GM23338 (cell line): ENCODE measurements at regions not wholly inside any gene's neighbourhood (a gene's known extent, or its start where the extent isn't known, plus 50 kb on each side); places are given as distances from the start of the nearest gene placed in this dataset.

Experiments
- ATAC-seq: fragments of 200-7000 bp; cut with Tn5 transposase; 3 replicates; pipeline ENCODE4 v1.9.1; 2020
- DNase-seq: peaks from one replicate; pipeline ENCODE4 v3.0.0-alpha.2; 2015; ENCODE audit warnings: low spot score
- H2AFZ ChIP-seq: fragments of 200-600 bp; sonication (generic); 2 replicates; pipeline ENCODE4 v1.8.0; 2016; ENCODE audit warnings: antibody characterized with exemption, mild to moderate bottlenecking, moderate library complexity
- H3F3A ChIP-seq: fragments of 200-600 bp; sonication (generic); replicated peaks from 2 replicates; pipeline ENCODE4 v1.8.0; 2017; ENCODE audit warnings: antibody characterized with exemption, mixed run types, low read depth
- H3K27ac ChIP-seq: fragments of 200-600 bp; sonication (generic); 2 replicates; pipeline ENCODE4 v1.6.1; 2016; ENCODE audit warnings: low read depth
- H3K27me3 ChIP-seq: fragments of 200-600 bp; sonication (generic); 2 replicates; pipeline ENCODE4 v1.8.0; 2016; ENCODE audit warnings: mild to moderate bottlenecking, mixed run types, moderate library complexity; ENCODE audit not compliant: insufficient read depth
- H3K36me3 ChIP-seq: fragments of 200-600 bp; sonication (generic); 2 replicates; pipeline ENCODE4 v1.8.0; 2016; ENCODE audit warnings: mild to moderate bottlenecking; ENCODE audit not compliant: insufficient read depth
- H3K4me1 ChIP-seq: fragments of 200-600 bp; sonication (generic); 2 replicates; pipeline ENCODE4 v1.8.0; 2016; ENCODE audit warnings: mild to moderate bottlenecking, moderate library complexity; ENCODE audit not compliant: insufficient read depth
- H3K4me2 ChIP-seq: fragments of 200-600 bp; sonication (generic); 2 replicates; pipeline ENCODE4 v1.7.1; 2017; ENCODE audit warnings: mixed run types
- H3K4me3 ChIP-seq: fragments of 200-600 bp; sonication (generic); 2 replicates; pipeline ENCODE4 v1.6.1; 2016; ENCODE audit warnings: mixed run types
- H3K79me2 ChIP-seq: fragments of 200-600 bp; sonication (generic); replicated peaks from 2 replicates; pipeline ENCODE4 v1.8.0; 2017; ENCODE audit warnings: mild to moderate bottlenecking; ENCODE audit not compliant: insufficient read depth
- H3K9me2 ChIP-seq: fragments of 200-600 bp; sonication (generic); 2 replicates; pipeline ENCODE4 v1.8.0; 2017; ENCODE audit not compliant: insufficient read depth
- H4K20me1 ChIP-seq: fragments of 200-600 bp; sonication (generic); replicated peaks from 2 replicates; pipeline ENCODE4 v1.8.0; 2017; ENCODE audit warnings: mild to moderate bottlenecking; ENCODE audit not compliant: insufficient read depth
- H3K27ac Mint-ChIP-seq: 2 replicates; pipeline ENCODE4 v1.8.0; 2020; ENCODE audit warnings: inconsistent platforms, mild to moderate bottlenecking, moderate library complexity, mixed read lengths
- H3K27me3 Mint-ChIP-seq: 3 replicates; pipeline ENCODE4 v1.8.0; 2022; ENCODE audit warnings: low read depth, mild to moderate bottlenecking, moderate library complexity, mixed read lengths, inconsistent platforms; ENCODE audit not compliant: insufficient read depth, poor library complexity
- H3K36me3 Mint-ChIP-seq: 3 replicates; pipeline ENCODE4 v1.8.0; 2021; ENCODE audit warnings: low read depth, mild to moderate bottlenecking, inconsistent platforms, moderate library complexity, mixed read lengths
- H3K4me1 Mint-ChIP-seq: 3 replicates; pipeline ENCODE4 v1.8.0; 2020; ENCODE audit warnings: mild to moderate bottlenecking, inconsistent platforms, mixed read lengths
- H3K4me3 Mint-ChIP-seq: 3 replicates; pipeline ENCODE4 v1.8.0; 2021; ENCODE audit warnings: moderate library complexity, mild to moderate bottlenecking, inconsistent platforms, mixed read lengths
- H3K9me3 Mint-ChIP-seq: 3 replicates; pipeline ENCODE4 v1.8.0; 2020; ENCODE audit warnings: moderate library complexity, mild to moderate bottlenecking, inconsistent platforms, mixed read lengths
- CREB1 ChIP-seq: fragments of 250-450 bp; sonication (Bioruptor Pico); IDR thresholded peaks from 2 replicates; pipeline ENCODE4 v1.5.0; 2020; ENCODE audit warnings: low read depth, mild to moderate bottlenecking, moderate library complexity
- EZH2 ChIP-seq: fragments of 200-600 bp; sonication (generic); IDR thresholded peaks from one replicate; pipeline ENCODE4 v1.8.0; 2017; ENCODE audit warnings: antibody characterized with exemption, mild to moderate bottlenecking, low read depth; ENCODE audit not compliant: unreplicated experiment
- EZH2phosphoT487 ChIP-seq: fragments of 200-600 bp; sonication (generic); IDR thresholded peaks from one replicate; pipeline ENCODE4 v1.8.1; 2018; ENCODE audit warnings: antibody characterized with exemption; ENCODE audit not compliant: unreplicated experiment
- NANOG ChIP-seq: IDR thresholded peaks from 2 replicates; pipeline ENCODE4 v1.6.1; 2016; ENCODE audit warnings: antibody characterized with exemption, borderline replicate concordance
- POLR2AphosphoS5 ChIP-seq: IDR thresholded peaks from 2 replicates; pipeline ENCODE4 v1.6.1; 2016; ENCODE audit warnings: antibody characterized with exemption, low read depth
- ZNF114 ChIP-seq: fragments of 250-450 bp; sonication (Bioruptor Pico); IDR thresholded peaks from 2 replicates; pipeline ENCODE4 v1.5.0; 2020; ENCODE audit warnings: mild to moderate bottlenecking, moderate library complexity
- ZNF331 ChIP-seq: fragments of 250-450 bp; sonication (Bioruptor Pico); IDR thresholded peaks from 2 replicates; pipeline ENCODE4 v1.5.0; 2020; ENCODE audit warnings: low read depth, mild to moderate bottlenecking, moderate library complexity
- ZNF462 ChIP-seq: fragments of 250-450 bp; sonication (Bioruptor Pico); IDR thresholded peaks from 2 replicates; pipeline ENCODE4 v1.5.0; 2020; ENCODE audit warnings: mild to moderate bottlenecking, moderate library complexity
- TF ChIP-seq, protein P1 (sequence below), 2 experiments: fragments of 200-600 bp in 1 of 2; sonication (generic) in 1 of 2; conservative IDR thresholded peaks; 2 replicates each; pipeline versions ENCODE4 v1.5.1 to v1.6.1; 2016 to 2017; ENCODE audit warnings: antibody characterized with exemption in 2 of 2, low read depth in 2 of 2, mild to moderate bottlenecking in 2 of 2, moderate library complexity in 1 of 2
- TF ChIP-seq, protein P2 (sequence below): IDR thresholded peaks from 2 replicates; pipeline ENCODE4 v1.6.1; 2016; ENCODE audit warnings: antibody characterized with exemption
- TF ChIP-seq, protein P3 (sequence below): IDR thresholded peaks from one replicate; pipeline ENCODE4 v1.6.1; 2018; ENCODE audit warnings: antibody characterized with exemption; ENCODE audit not compliant: unreplicated experiment

DNA sequence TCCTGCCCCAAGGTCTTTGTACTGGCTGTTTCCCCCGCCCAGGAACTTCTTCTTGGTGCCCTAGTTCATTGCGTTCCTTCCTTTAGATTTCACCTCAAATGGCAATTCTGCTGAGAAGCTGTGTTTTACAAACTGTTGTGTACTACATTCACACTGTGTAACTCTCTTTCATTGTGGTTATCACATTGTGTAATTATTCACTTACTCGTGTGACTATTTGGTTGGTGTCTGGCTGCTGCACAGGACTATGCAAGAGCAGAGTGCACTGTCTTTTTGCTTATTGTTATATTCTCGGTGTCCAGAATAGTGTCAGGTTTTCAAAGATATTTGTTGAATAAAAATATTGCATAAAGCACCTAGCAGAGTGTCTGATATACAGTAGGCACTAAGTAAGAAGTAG, 177.2 kb upstream of the PRICKLE1 start:
- Histone ChIP-seq H3K4me2 (no peak overlapping the region), H4K20me1 (no peaks in the 10 kb centered on the region), H3K27me3 (no peaks in the 10 kb centered on the region), H3F3A (no peaks in the 10 kb centered on the region), H3K4me3 (no peak overlapping the region), H3K36me3 (no peaks in the 10 kb centered on the region), H3K9me2 (peaks cover 11% of the 10 kb centered on the region; the same call in 1 of the 2 replicates), H3K4me1 (no peaks in the 10 kb centered on the region), H2AFZ (no peak overlapping the region), H3K27ac (no peak overlapping the region), H3K79me2 (no peaks in the 10 kb centered on the region)
- Mint-ChIP-seq H3K27me3 (peaks cover 4% of the 10 kb centered on the region), H3K9me3 (peaks cover 5% of the 10 kb centered on the region), H3K4me1 (no peaks in the 10 kb centered on the region), H3K27ac (no peak overlapping the region), H3K4me3 (no peak overlapping the region), H3K36me3 (peaks cover 4% of the 10 kb centered on the region; the same call in 2 of the 3 replicates)
- DNase-seq (no peak), ATAC-seq (no peak)
- TF ChIP-seq POLR2AphosphoS5 (no peak), CREB1 (CRISPR knock-in tag) (no peak), EZH2 (no peak), NANOG (no peak), EZH2phosphoT487 (no peak), ZNF331 (CRISPR knock-in tag) (no peak), ZNF462 (CRISPR knock-in tag) (no peak), ZNF114 (CRISPR knock-in tag) (no peak)
- TF ChIP-seq, protein P1, sequence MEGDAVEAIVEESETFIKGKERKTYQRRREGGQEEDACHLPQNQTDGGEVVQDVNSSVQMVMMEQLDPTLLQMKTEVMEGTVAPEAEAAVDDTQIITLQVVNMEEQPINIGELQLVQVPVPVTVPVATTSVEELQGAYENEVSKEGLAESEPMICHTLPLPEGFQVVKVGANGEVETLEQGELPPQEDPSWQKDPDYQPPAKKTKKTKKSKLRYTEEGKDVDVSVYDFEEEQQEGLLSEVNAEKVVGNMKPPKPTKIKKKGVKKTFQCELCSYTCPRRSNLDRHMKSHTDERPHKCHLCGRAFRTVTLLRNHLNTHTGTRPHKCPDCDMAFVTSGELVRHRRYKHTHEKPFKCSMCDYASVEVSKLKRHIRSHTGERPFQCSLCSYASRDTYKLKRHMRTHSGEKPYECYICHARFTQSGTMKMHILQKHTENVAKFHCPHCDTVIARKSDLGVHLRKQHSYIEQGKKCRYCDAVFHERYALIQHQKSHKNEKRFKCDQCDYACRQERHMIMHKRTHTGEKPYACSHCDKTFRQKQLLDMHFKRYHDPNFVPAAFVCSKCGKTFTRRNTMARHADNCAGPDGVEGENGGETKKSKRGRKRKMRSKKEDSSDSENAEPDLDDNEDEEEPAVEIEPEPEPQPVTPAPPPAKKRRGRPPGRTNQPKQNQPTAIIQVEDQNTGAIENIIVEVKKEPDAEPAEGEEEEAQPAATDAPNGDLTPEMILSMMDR (conservative IDR thresholded peaks at IDR 0.05; ENCODE audit: low read depth in 2 of 2), result no peak
- TF ChIP-seq, protein P2, sequence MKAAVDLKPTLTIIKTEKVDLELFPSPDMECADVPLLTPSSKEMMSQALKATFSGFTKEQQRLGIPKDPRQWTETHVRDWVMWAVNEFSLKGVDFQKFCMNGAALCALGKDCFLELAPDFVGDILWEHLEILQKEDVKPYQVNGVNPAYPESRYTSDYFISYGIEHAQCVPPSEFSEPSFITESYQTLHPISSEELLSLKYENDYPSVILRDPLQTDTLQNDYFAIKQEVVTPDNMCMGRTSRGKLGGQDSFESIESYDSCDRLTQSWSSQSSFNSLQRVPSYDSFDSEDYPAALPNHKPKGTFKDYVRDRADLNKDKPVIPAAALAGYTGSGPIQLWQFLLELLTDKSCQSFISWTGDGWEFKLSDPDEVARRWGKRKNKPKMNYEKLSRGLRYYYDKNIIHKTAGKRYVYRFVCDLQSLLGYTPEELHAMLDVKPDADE, result no peak
- TF ChIP-seq, protein P3, sequence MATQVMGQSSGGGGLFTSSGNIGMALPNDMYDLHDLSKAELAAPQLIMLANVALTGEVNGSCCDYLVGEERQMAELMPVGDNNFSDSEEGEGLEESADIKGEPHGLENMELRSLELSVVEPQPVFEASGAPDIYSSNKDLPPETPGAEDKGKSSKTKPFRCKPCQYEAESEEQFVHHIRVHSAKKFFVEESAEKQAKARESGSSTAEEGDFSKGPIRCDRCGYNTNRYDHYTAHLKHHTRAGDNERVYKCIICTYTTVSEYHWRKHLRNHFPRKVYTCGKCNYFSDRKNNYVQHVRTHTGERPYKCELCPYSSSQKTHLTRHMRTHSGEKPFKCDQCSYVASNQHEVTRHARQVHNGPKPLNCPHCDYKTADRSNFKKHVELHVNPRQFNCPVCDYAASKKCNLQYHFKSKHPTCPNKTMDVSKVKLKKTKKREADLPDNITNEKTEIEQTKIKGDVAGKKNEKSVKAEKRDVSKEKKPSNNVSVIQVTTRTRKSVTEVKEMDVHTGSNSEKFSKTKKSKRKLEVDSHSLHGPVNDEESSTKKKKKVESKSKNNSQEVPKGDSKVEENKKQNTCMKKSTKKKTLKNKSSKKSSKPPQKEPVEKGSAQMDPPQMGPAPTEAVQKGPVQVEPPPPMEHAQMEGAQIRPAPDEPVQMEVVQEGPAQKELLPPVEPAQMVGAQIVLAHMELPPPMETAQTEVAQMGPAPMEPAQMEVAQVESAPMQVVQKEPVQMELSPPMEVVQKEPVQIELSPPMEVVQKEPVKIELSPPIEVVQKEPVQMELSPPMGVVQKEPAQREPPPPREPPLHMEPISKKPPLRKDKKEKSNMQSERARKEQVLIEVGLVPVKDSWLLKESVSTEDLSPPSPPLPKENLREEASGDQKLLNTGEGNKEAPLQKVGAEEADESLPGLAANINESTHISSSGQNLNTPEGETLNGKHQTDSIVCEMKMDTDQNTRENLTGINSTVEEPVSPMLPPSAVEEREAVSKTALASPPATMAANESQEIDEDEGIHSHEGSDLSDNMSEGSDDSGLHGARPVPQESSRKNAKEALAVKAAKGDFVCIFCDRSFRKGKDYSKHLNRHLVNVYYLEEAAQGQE, result no peak
